ENCODE measurements at regions not wholly inside any gene's neighbourhood (a gene's known extent, or its start where the extent isn't known, plus 50 kb on each side); places are given as distances from the start of the nearest gene placed in this dataset.

DNA sequence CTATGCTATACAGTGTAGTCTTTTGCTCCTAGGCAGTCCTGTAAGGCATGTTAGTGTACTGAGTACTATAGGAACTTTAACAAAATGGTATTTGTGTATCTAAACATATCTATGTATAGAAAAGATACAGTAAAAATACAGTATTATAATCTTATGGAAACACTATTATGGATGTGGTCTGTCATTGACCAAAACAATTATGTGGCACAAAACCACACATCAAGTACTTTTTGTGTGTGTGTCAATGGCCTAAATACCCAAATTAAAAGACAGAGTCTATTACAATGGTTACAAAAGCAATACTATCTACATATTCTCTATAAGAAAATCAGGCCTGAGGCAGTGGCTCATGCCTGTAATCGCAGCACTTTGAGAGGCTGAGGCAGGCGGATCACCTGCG, 610.2 kb upstream of the NDST4 start:
- TF ChIP-seq CTCF (IDR thresholded peaks at IDR 0.05 in 8 of 11, conservative IDR thresholded peaks at IDR 0.05 in 3 of 11) (no peak), POLR2A (IDR thresholded peaks at IDR 0.05) (no peak)
